ENCODE measurements at regions not wholly inside any gene's neighbourhood (a gene's known extent, or its start where the extent isn't known, plus 50 kb on each side); places are given as distances from the start of the nearest gene placed in this dataset.

DNA sequence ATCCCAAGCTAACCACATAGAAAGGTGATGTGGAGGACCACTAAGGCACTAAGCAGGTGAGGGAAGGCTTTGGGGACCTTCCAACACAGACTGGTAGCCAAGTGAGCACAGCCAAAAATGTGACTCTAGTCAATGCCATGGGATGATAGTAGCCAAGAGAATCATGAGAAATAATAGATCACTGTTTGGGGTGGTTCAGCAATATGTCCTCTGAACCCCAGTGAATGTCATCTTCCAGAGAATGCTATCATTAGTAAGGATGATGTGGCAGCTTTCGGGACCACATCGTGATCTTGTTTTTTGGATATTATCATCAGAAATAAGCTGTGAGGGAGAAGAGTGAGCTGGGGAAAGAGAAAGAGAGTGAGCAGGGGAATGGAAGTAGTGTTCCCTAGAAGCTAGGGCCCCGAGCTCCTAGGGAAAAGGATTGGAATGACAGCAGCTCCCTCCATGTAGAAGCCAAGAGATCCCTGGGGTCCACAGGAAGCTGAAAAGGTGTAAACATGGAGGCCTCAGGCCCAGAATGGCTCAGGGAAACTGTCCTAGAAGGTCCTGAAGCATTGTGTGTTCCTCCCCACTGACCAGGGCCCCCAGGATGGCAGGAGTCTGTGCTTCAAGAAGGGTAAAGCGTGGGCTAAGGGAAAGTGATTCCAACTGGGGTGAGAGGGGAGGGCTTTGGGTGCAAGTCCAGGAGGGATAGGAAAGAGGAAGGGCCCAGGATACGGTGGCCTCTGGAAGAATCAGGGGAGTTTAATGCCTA lies 56.6 kb upstream of the KLF13 start:
- Histone ChIP-seq H3K36me3 (no peaks in the 10 kb centered on the region), H3K9me3 (replicated peaks) (no peaks in the 10 kb centered on the region), H3K4me3 (no peak overlapping the region), H3K4me1 (peaks cover 20% of the 10 kb centered on the region), H3K27me3 (ENCODE audit: low read depth) (no peaks in the 10 kb centered on the region), H3K27ac (replicated peaks) (no peak overlapping the region)
- no peak for DNase-seq
- intact Hi-C loops (cut with micrococcal nuclease), result no loop called here
- TF ChIP-seq, protein P1, sequence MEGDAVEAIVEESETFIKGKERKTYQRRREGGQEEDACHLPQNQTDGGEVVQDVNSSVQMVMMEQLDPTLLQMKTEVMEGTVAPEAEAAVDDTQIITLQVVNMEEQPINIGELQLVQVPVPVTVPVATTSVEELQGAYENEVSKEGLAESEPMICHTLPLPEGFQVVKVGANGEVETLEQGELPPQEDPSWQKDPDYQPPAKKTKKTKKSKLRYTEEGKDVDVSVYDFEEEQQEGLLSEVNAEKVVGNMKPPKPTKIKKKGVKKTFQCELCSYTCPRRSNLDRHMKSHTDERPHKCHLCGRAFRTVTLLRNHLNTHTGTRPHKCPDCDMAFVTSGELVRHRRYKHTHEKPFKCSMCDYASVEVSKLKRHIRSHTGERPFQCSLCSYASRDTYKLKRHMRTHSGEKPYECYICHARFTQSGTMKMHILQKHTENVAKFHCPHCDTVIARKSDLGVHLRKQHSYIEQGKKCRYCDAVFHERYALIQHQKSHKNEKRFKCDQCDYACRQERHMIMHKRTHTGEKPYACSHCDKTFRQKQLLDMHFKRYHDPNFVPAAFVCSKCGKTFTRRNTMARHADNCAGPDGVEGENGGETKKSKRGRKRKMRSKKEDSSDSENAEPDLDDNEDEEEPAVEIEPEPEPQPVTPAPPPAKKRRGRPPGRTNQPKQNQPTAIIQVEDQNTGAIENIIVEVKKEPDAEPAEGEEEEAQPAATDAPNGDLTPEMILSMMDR (IDR thresholded peaks at IDR 0.05; ENCODE audit: borderline replicate concordance), result no peak

DNA sequence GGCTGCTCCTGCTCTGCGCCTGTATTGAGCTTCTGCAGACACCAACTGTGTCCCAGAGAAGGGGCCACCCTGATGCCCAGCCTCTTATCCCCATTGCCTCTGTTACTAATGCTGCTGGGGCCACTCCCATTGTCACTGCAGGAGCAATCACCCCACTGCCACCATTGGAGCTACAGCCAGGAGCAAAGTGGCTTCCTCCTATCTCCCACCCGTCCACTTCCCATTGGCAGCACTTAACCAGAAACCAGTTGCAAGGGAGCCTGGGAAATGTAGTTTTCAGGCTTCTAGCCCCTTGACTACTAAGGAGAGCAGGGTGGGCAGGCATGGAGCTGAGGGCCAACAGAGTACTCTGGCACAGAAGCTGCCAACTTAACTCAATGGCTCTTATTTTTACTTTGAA lies 55.9 kb upstream of the KLF13 start:
- intact Hi-C loops (cut with micrococcal nuclease), result no loop called here
- H3K4me3 ChIP-seq, result no peak overlapping the region
- no peak for DNase-seq
- H3K27me3 ChIP-seq (ENCODE audit: low read depth), result no peaks in the 10 kb centered on the region
- TF ChIP-seq, protein P1 (IDR thresholded peaks at IDR 0.05; ENCODE audit: borderline replicate concordance), result no peak
- H3K9me3 ChIP-seq (replicated peaks), result no peaks in the 10 kb centered on the region
- H3K36me3 ChIP-seq, result no peaks in the 10 kb centered on the region
- H3K27ac ChIP-seq (replicated peaks), result no peak overlapping the region
- peaks cover 23% of the 10 kb centered on the region for H3K4me1 ChIP-seq

DNA sequence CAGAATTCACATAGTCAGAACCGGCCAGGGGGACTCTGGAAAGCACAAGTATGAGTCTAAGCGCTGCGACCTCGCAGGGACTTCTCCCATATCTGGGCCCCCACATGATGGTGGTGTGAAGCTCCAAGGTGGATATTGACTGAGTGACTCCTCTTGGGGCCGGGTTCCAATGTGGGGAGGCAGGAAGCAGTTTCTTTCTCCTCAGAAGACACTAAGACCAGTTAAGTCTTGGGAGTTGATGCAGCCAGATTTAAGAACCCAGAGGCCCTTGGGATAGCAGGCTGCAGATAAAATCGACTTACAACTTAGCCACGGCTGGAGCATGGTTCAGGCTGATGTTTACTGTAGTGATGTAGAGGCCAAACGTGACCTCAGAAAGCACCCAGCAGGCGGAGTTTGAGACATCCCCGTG lies 55.4 kb upstream of the KLF13 start:
- Histone ChIP-seq H3K27me3 (ENCODE audit: low read depth) (no peaks in the 10 kb centered on the region), H3K27ac (replicated peaks) (no peak overlapping the region), H3K36me3 (no peaks in the 10 kb centered on the region), H3K4me1 (peaks cover 19% of the 10 kb centered on the region), H3K9me3 (replicated peaks) (no peaks in the 10 kb centered on the region), H3K4me3 (no peak overlapping the region)
- intact Hi-C loops (cut with micrococcal nuclease), result no loop called here
- TF ChIP-seq, protein P1 (IDR thresholded peaks at IDR 0.05; ENCODE audit: borderline replicate concordance), result no peak
- DNase-seq, result no peak

DNA sequence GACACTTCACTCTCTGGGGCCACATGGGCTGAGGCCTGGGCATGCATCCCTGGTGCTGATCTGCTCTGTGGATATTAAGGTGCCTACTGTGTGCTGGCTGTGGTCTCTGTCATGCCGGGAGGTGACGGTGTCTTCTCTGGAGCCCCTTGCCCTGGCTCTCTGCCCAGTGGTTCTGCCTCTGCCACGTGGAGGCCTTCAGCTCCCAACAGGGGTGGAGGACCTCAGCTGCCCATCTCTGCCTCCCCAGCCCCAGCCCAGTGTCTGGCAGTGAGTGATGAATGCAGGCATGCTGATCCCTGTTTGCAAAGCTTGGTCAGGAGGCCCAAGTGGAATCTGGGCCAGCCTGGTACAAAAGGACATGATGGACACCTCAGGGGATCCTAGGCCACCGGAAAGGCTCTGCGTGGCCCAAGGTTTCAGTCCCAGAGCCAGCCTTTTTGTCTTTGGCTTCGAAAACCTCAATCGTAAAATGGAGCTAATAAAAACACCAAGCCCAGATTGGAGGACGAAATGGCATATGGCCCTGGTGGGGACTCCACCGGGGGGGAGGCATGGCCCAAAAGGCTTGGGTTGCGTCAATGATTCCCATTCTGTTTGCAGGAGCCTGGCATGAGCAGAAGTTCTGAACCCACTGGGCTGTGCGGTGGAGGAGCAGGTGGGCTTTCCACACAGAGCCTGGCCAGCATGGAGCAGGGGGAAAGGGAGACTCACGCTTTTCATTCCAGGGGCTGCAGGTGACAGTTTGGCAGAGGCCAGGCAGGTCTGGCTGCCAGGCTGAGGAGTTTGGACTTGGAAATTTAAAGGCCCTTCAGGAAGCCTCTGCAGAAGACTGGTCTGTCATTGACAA lies 54.7 kb upstream of the KLF13 start:
- H3K27me3 ChIP-seq (ENCODE audit: low read depth), result no peaks in the 10 kb centered on the region
- no peak overlapping the region for H3K4me3 ChIP-seq
- no peaks in the 10 kb centered on the region for H3K9me3 ChIP-seq (replicated peaks)
- DNase-seq, result no peak
- no peak overlapping the region for H3K27ac ChIP-seq (replicated peaks)
- TF ChIP-seq, protein P1 (IDR thresholded peaks at IDR 0.05; ENCODE audit: borderline replicate concordance), result no peak
- H3K36me3 ChIP-seq, result no peaks in the 10 kb centered on the region
- intact Hi-C loops (cut with micrococcal nuclease), result no loop called here
- peaks cover 13% of the 10 kb centered on the region for H3K4me1 ChIP-seq

DNA sequence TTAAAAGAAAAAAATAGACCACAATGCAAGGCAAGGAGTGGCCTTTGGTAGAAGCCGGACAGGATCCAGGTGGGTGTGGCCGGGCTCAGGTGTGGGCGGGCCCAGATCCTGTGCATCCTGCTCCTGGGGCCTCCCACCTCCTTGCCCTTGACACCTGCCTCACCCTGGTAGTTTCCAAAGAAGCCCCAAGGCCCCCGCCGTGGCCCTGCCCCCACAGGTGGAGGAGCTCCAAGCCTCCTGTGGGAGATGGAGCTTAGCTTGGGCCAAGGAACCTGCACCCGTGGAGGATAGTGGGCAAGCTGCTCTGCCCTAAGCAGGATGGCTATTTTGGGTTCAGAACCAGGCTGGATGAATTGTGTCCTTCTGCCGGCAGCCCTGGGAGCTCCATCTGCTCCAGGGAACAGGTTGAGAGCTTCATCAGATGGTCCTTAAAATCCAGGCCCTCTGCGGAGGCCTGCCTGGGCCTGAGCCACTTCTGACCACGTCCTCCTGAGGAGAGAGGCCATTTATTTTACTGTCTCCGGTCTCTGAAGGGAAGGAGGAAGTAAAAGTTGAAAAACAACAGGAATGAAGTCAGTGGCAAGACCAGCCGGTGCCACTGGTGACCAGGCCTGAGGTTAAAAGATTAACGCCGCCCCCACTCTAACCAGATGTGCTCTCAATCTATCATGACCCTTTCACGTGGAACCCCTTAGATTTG lies 53.9 kb upstream of the KLF13 start:
- Histone ChIP-seq H3K4me3 (no peak overlapping the region), H3K27ac (replicated peaks) (no peak overlapping the region), H3K27me3 (ENCODE audit: low read depth) (no peaks in the 10 kb centered on the region), H3K36me3 (no peaks in the 10 kb centered on the region), H3K9me3 (replicated peaks) (no peaks in the 10 kb centered on the region), H3K4me1 (peaks cover 12% of the 10 kb centered on the region)
- DNase-seq, result no peak
- TF ChIP-seq, protein P1 (IDR thresholded peaks at IDR 0.05; ENCODE audit: borderline replicate concordance), result no peak
- intact Hi-C loops (cut with micrococcal nuclease), result no loop called here

Measured in left ventricle myocardium inferior (tissue), 1 donor.